Astrocyte of the hippocampus (primary cell): ENCODE measurements at regions not wholly inside any gene's neighbourhood (a gene's known extent, or its start where the extent isn't known, plus 50 kb on each side); places are given as distances from the start of the nearest gene placed in this dataset.

Experiments used
- DNase-seq: peaks from one replicate; pipeline ENCODE4 v3.0.0; 2011; ENCODE audit warnings: low read depth, low spot score

DNA sequence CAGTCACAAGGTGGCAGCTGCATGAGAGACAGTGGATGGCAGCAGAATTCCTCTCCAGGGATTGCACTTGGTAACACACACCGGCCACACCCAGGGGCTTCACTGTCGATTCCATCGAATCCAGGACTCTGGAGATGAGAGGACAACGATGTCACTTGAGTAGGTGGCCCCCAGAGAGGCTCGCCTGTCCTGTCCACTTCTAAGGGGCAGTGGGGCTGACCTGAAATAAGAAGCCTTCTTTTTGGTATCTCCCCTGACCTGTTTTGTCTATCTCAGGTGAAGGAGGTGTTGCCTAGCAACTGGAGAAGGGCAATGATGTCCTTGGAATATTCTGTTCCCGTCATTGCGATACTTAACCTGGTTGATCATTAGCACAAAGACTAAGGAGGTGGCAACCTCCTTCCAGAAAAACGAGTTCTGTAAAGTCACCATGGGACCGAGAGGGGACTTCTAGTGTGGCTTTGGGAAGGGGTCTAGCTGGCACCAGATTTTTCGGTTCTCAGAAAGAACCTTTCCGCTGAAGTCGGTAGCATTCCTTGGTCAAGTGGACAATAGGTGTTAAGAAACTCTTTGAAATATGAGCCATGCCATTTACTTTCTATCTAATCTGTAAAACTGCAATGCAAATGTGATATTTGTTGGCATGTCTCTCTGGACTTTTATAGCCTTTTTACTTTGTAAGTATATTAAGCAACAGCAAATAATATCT, 85.2 kb upstream of the TMPRSS2 start:
- DNase-seq: no peak

GRCh38 chr21:41589620-41590175, 81.7 kb upstream of the TMPRSS2 start:
- no peak for DNase-seq

- no peak for DNase-seq
These were observed 81.2 kb upstream of the TMPRSS2 start for GRCh38 chr21:41589131-41589530.

- no peak for DNase-seq
These were observed 77.4 kb upstream of the TMPRSS2 start for GRCh38 chr21:41585199-41585994.

DNA sequence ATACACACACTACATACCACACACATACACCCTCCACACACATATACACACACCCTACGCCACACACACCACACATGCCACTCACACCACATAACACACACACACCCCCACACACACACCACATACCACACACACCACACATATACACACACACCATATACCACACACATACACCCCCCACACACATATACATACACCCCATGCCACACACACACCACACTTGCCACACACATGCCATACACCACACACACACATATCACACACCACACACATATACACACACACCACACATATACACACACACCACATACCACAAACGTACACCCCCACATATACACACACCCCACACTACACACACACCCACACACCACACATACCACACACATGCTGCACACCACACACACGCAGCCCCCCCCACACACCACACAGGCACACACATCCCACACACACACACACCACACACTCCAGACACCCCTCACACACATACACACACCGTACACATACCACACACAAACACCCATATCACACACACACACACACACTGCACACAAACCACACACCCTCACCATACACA, 76.7 kb upstream of the TMPRSS2 start:
- no peak for DNase-seq

- DNase-seq: peak; percentile 27
These were observed 75.4 kb upstream of the TMPRSS2 start for GRCh38 chr21:41583274-41583790.

DNA sequence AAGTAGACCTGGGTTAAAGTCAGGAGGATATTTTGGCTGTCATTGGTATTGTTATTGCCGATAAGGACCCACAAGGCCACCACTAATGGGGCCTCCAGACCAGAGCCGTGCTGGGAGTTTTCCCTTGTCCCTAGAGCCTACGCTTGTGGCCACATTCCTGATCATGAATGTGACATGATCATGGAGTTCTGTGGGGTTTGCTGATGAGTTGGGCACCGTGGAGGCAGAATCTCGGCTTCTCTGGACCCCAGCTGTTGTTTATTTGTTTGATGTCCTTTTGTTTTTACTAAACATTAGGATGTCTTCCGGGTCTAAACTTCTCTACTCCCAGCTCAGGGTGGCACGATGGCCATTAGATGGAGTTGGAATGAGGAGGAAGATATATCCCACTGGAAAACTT, 74.9 kb upstream of the TMPRSS2 start:
- DNase-seq: no peak

- no peak for DNase-seq
These were observed 74.4 kb upstream of the TMPRSS2 start for GRCh38 chr21:41582298-41582840.

GRCh38 chr21:41581592-41582228, 73.8 kb upstream of the TMPRSS2 start:
- DNase-seq: no peak

DNA sequence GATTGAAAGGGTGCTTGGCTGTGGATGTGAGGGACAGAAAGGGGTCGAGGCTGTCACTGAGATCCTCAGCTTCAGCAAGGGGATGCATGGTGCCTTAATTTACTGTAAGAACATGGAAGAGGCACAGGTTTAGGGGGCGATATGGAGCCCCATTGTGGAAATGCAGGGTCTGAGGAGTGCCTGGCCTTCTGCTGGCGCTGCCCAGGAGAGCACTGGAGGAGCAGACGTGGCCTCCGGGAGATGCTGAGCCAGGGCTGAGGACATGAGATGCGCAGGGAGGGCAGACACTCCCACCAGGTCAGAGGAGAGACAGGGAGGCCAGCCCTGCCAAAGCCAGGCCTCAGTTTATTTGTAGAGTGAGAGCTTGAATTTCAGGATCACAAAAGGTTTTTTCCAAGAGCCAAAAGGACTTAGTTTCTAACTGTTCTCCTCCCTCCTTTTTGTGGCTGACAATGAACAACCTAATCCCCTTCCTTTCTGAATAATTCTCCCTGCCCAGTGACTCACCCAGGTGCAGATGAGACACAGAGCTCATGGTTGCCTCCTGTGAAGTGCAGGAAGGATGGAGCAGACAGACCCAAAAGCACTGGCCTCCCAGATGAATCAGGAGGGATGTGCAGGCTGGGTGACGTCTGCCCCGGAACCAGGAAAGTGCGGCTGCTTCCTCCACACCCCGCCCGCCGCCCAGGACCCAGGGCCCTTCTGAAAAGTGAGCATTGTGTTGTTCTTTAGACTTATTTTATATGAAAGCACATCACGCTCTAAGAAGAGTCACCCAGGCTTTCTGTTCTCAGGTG, 73.0 kb upstream of the TMPRSS2 start:
- no peak for DNase-seq

GRCh38 chr21:41579692-41580091, 71.7 kb upstream of the TMPRSS2 start:
- no peak for DNase-seq

- no peak for DNase-seq
These were observed 70.8 kb upstream of the TMPRSS2 start for GRCh38 chr21:41578716-41579115.

- no peak for DNase-seq
These were observed 70.1 kb upstream of the TMPRSS2 start for GRCh38 chr21:41578083-41578482.

- DNase-seq: no peak
These were observed 68.2 kb upstream of the TMPRSS2 start for GRCh38 chr21:41576013-41576615.

GRCh38 chr21:41573902-41574690, 66.1 kb upstream of the TMPRSS2 start:
- DNase-seq: no peak

GRCh38 chr21:41571938-41572510, 64.1 kb upstream of the TMPRSS2 start:
- DNase-seq: no peak

DNA sequence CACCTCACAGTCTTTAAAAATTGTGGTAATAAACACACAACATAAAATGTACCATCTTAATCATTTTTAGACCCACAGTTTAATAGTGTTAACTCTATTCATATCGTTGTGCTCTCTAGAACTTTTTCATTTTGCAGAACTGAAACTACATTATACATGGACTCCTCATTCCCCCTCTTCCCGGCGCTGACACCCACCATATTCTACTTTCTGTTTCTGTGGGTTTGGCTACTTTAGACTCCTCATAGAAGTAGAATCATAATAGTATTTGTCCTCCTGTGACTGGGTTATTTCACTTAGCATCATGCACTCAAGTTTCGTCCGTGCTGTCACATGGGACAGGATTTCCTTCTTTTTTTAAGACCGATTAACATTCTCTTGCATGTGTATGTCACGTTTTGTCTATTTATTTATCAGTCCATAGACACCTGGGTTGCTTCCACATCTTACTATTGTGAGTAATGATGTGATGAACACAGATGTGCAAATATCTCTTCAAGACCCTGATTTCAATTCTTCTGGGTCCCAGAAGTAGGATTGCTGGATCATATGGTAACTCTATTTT, 62.9 kb upstream of the TMPRSS2 start:
- DNase-seq: no peak

GRCh38 chr21:41568606-41569385, 60.8 kb upstream of the TMPRSS2 start:
- DNase-seq: no peak
